Tongue (tissue), 1 donor: ENCODE measurements at regions not wholly inside any gene's neighbourhood (a gene's known extent, or its start where the extent isn't known, plus 50 kb on each side); places are given as distances from the start of the nearest gene placed in this dataset.
A peak's percentile ranks its signal among the peaks of the same experiment; 100 is the strongest.

Experiments used
- DNase-seq: peaks from one replicate; pipeline ENCODE4 v3.0.0-alpha.2; 2015

GRCh38 chr14:76974365-76974764 is 54.1 kb downstream of the IRF2BPL start:
- no peak for DNase-seq

- no peak for DNase-seq
Measured at GRCh38 chr14:76971549-76971948, 57.0 kb downstream of the IRF2BPL start.

- DNase-seq: no peak
Measured at GRCh38 chr14:76968621-76969063, 59.9 kb downstream of the IRF2BPL start.

GRCh38 chr14:76967788-76968187 is 60.7 kb downstream of the IRF2BPL start:
- no peak for DNase-seq

- no peak for DNase-seq
Measured at GRCh38 chr14:76965232-76965631, 63.3 kb downstream of the IRF2BPL start.

- DNase-seq: no peak
Measured at GRCh38 chr14:76964695-76965094, 63.8 kb downstream of the IRF2BPL start.

- no peak for DNase-seq
Measured at GRCh38 chr14:76963372-76963771, 65.1 kb downstream of the IRF2BPL start.

- DNase-seq: no peak
Measured at GRCh38 chr14:76962303-76962660, 66.2 kb downstream of the IRF2BPL start.

- DNase-seq: peak; percentile 84
Measured at GRCh38 chr14:76961631-76962302, 66.7 kb downstream of the IRF2BPL start.

- DNase-seq: peak; percentile 61
Measured at GRCh38 chr14:76958980-76959710, 69.4 kb downstream of the IRF2BPL start.

GRCh38 chr14:76958020-76958979 is 70.2 kb downstream of the IRF2BPL start:
- no peak for DNase-seq

GRCh38 chr14:76957224-76957891 is 71.2 kb downstream of the IRF2BPL start:
- no peak for DNase-seq

- DNase-seq: peak; percentile 96
Measured at GRCh38 chr14:76956316-76957090, 72.0 kb downstream of the IRF2BPL start.

GRCh38 chr14:76955575-76956315 is 72.8 kb downstream of the IRF2BPL start:
- DNase-seq: peak; percentile 61

- DNase-seq: no peak
Measured at GRCh38 chr14:76954394-76955190, 73.9 kb downstream of the IRF2BPL start.

- peak; percentile 70 for DNase-seq
Measured at GRCh38 chr14:76953311-76953945, 75.1 kb downstream of the IRF2BPL start.

- peak; percentile 86 for DNase-seq
Measured at GRCh38 chr14:76951166-76951565, 77.3 kb downstream of the IRF2BPL start.

- DNase-seq: peak; percentile 60
Measured at GRCh38 chr14:76950055-76951020, 78.2 kb downstream of the IRF2BPL start.
